GM12892 (cell line): ENCODE measurements at regions not wholly inside any gene's neighbourhood (a gene's known extent, or its start where the extent isn't known, plus 50 kb on each side); places are given as distances from the start of the nearest gene placed in this dataset.

Experiments
- POLR2A ChIP-seq: IDR thresholded peaks from 2 replicates; pipeline ENCODE4 v1.6.1; 2011; ENCODE audit warnings: low read depth, low read length, control low read depth
- POLR2AphosphoS5 ChIP-seq: IDR thresholded peaks from 2 replicates; pipeline ENCODE4 v1.6.1; 2011; ENCODE audit warnings: low read depth, low read length, control low read depth
- TAF1 ChIP-seq: IDR thresholded peaks from 2 replicates; pipeline ENCODE4 v1.6.1; 2011; ENCODE audit warnings: low read depth, mild to moderate bottlenecking, control low read depth, low read length, borderline replicate concordance

GRCh38 chr2:83972128-83972527 lies 487.0 kb downstream of the SUCLG1 start:
- TF ChIP-seq TAF1 (no peak), POLR2A (no peak), POLR2AphosphoS5 (no peak)
